Lower leg skin (tissue), 3 donors: ENCODE measurements at regions not wholly inside any gene's neighbourhood (a gene's known extent, or its start where the extent isn't known, plus 50 kb on each side); places are given as distances from the start of the nearest gene placed in this dataset.

Experiments used
- CTCF ChIP-seq, 3 donors: fragments of 450-650 bp; IDR thresholded peaks; one replicate each; pipeline ENCODE4 v1.5.1; 2016; ENCODE audit warnings: antibody characterized with exemption in 3 of 3, mild to moderate bottlenecking in 3 of 3, moderate library complexity in 2 of 3
- POLR2A ChIP-seq, 2 donors: fragments of 450-650 bp; IDR thresholded peaks; one replicate each; pipeline ENCODE4 v1.6.1; 2016 to 2017; ENCODE audit warnings: antibody characterized with exemption in 2 of 2, mild to moderate bottlenecking in 1 of 2, moderate library complexity in 1 of 2

- no peak for TF ChIP-seq CTCF (IDR thresholded peaks at IDR 0.05)
- TF ChIP-seq POLR2A (IDR thresholded peaks at IDR 0.05) = no peak
These were observed 1343.3 kb upstream of the ADGRL2 start for GRCh38 chr1:80457409-80457808.
